B cell (primary cell): ENCODE measurements at regions not wholly inside any gene's neighbourhood (a gene's known extent, or its start where the extent isn't known, plus 50 kb on each side); places are given as distances from the start of the nearest gene placed in this dataset.

Experiments used
- ATAC-seq: fragments of 200-7000 bp; cut with Tn5 transposase; one replicate; pipeline ENCODE4 v1.10.0; 2021; ENCODE audit warnings: low read depth, mild to moderate bottlenecking, moderate number of reproducible peaks, moderate library complexity
- CTCF ChIA-PET: fragments of 350-600 bp; sonication (Branson Sonifier 250); formaldehyde crosslinking; loops from one replicate; lab custom pipeline; 2021; ENCODE audit warnings: antibody characterized with exemption, inconsistent platforms; lab: Charles Lee
- POLR2A ChIA-PET: fragments of 350-600 bp; sonication (Branson Sonifier 250); formaldehyde crosslinking; loops from one replicate; lab custom pipeline; 2021; ENCODE audit warnings: antibody characterized with exemption; lab: Charles Lee
- DNase-seq: peaks from one replicate; pipeline ENCODE4 v3.0.0; 2013
- H2AFZ ChIP-seq: 2 replicates; pipeline ENCODE4 v1.6.1; 2012; ENCODE audit warnings: mild to moderate bottlenecking, low read depth, low read length; ENCODE audit not compliant: insufficient read depth, poor library complexity, severe bottlenecking
- H3K27ac ChIP-seq, 2 donors: 1 replicate in 1 of 2; 2 replicates in 1 of 2; pipeline ENCODE4 v1.5.1; 2012 to 2013; ENCODE audit warnings: low read length in 2 of 2, mild to moderate bottlenecking in 2 of 2, moderate library complexity in 1 of 2
- H3K27me3 ChIP-seq, 4 experiments: fragments of 200-600 bp in 1 of 4; sonication (generic) in 1 of 4; replicated peaks in 1 of 4; 1 replicate in 2 of 4; 2 replicates in 2 of 4; pipeline versions ENCODE4 v1.6.1 to v1.7.0; 2013 to 2016; ENCODE audit warnings: low read length in 3 of 4, mild to moderate bottlenecking in 2 of 4, mixed read lengths in 1 of 4, moderate library complexity in 1 of 4; ENCODE audit not compliant: insufficient read depth in 4 of 4, control insufficient read depth in 3 of 4; ENCODE audit errors: control extremely low read depth in 1 of 4
- H3K36me3 ChIP-seq, 2 experiments: replicated peaks in 1 of 2; 1 replicate in 1 of 2; 2 replicates in 1 of 2; pipeline versions ENCODE4 v1.6.1 to v1.7.1; 2013; ENCODE audit warnings: low read length in 1 of 2; ENCODE audit not compliant: insufficient read depth in 2 of 2, control insufficient read depth in 1 of 2; ENCODE audit errors: control extremely low read depth in 1 of 2, extremely low read depth in 1 of 2
- H3K4me1 ChIP-seq, 2 donors: fragments of 200-600 bp in 1 of 2; sonication (generic) in 1 of 2; 1 replicate in 1 of 2; 2 replicates in 1 of 2; pipeline versions ENCODE4 v1.5.1 to v1.6.1; 2013 to 2017; ENCODE audit warnings: low read length in 2 of 2; ENCODE audit not compliant: control insufficient read depth in 2 of 2, insufficient read depth in 2 of 2
- H3K4me2 ChIP-seq: replicated peaks from 2 replicates; pipeline ENCODE3; 2012; ENCODE audit warnings: mild to moderate bottlenecking, low read depth, low read length; ENCODE audit not compliant: poor library complexity, severe bottlenecking
- H3K4me3 ChIP-seq, 5 experiments: fragments of 200-600 bp in 1 of 5; sonication (generic) in 1 of 5; 1 replicate in 3 of 5; 2 replicates in 2 of 5; pipeline versions ENCODE4 v1.5.1 to v1.7.0; 2011 to 2016; ENCODE audit warnings: low read length in 4 of 5, mild to moderate bottlenecking in 4 of 5, low read depth in 2 of 5, control low read depth in 1 of 5, moderate library complexity in 1 of 5; ENCODE audit not compliant: insufficient read depth in 1 of 5; ENCODE audit errors: control extremely low read depth in 1 of 5, extremely low read depth in 1 of 5
- H3K79me2 ChIP-seq: fragments of 200-600 bp; sonication (generic); one replicate; pipeline ENCODE4 v1.6.0; 2016; ENCODE audit warnings: low read length; ENCODE audit not compliant: control insufficient read depth, insufficient read depth
- H3K9ac ChIP-seq: fragments of 200-600 bp; sonication (generic); 2 replicates; pipeline ENCODE4 v1.6.1; 2017; ENCODE audit warnings: mild to moderate bottlenecking, low read length, moderate library complexity
- H3K9me3 ChIP-seq, 3 donors: one replicate each; pipeline versions ENCODE4 v1.6.1 to v1.7.1; 2013; ENCODE audit warnings: low read length in 2 of 3; ENCODE audit not compliant: control insufficient read depth in 2 of 3, insufficient read depth in 1 of 3; ENCODE audit errors: control extremely low read depth in 1 of 3
- H4K20me1 ChIP-seq: 2 replicates; pipeline ENCODE4 v1.6.0; 2012; ENCODE audit warnings: mild to moderate bottlenecking, low read length; ENCODE audit not compliant: insufficient read depth, control insufficient read depth, poor library complexity, severe bottlenecking
- H3K27ac Mint-ChIP-seq: one replicate; pipeline ENCODE4 v1.8.0; 2021; ENCODE audit warnings: mixed read lengths
- H3K27me3 Mint-ChIP-seq: one replicate; pipeline ENCODE4 v1.8.0; 2021; ENCODE audit warnings: mixed read lengths
- H3K4me1 Mint-ChIP-seq: one replicate; pipeline ENCODE4 v1.8.0; 2021; ENCODE audit warnings: mixed read lengths
- H3K4me3 Mint-ChIP-seq: one replicate; pipeline ENCODE4 v1.8.0; 2021; ENCODE audit warnings: mixed read lengths
- H3K9me3 Mint-ChIP-seq: one replicate; pipeline ENCODE4 v1.8.0; 2022; ENCODE audit warnings: mixed read lengths; ENCODE audit not compliant: insufficient read depth
- EZH2 ChIP-seq: IDR thresholded peaks from 2 replicates; pipeline ENCODE4 v1.6.1; 2012; ENCODE audit warnings: borderline replicate concordance, low read depth, mild to moderate bottlenecking, moderate library complexity, low read length; ENCODE audit not compliant: insufficient read depth, poor library complexity, severe bottlenecking
- WGBS: methylation state at CpG from one replicate; pipeline ENCODE4 v1.1.5; 2013; ENCODE audit warnings: missing lambda C conversion rate; ENCODE audit not compliant: insufficient coverage; 5-methylcytosine and 5-hydroxymethylcytosine counted together
- intact Hi-C: fragments of 100-400 bp; cut with micrococcal nuclease; formaldehyde crosslinking; loops from one replicate; pipeline ENCODE4 v1.10.0; 2022
- TF ChIP-seq, protein P1 (sequence below): fragments of 200-600 bp; IDR thresholded peaks from one replicate; pipeline ENCODE4 v1.8.0; 2022; ENCODE audit warnings: antibody characterized with exemption, mild to moderate bottlenecking

- no peaks in the 10 kb centered on the region for H3K4me1 Mint-ChIP-seq
- POLR2A ChIA-PET: no interaction called here
- H3K27me3 ChIP-seq: no peaks in the 10 kb centered on the region
- no peak overlapping the region for H2AFZ ChIP-seq
- no peaks in the 10 kb centered on the region for H3K79me2 ChIP-seq
- H3K4me1 ChIP-seq: no peaks in the 10 kb centered on the region
- DNase-seq: no peak
- no peak for ATAC-seq
- no peak overlapping the region for H3K4me2 ChIP-seq
- H3K9me3 ChIP-seq: no peaks in the 10 kb centered on the region
- no peaks in the 10 kb centered on the region for H3K27me3 Mint-ChIP-seq
- no peak overlapping the region for H3K27ac Mint-ChIP-seq
- no peaks in the 10 kb centered on the region for H4K20me1 ChIP-seq
- no peaks in the 10 kb centered on the region for H3K36me3 ChIP-seq
- H3K9ac ChIP-seq: no peak overlapping the region
- H3K9me3 Mint-ChIP-seq: peaks cover 1% of the 10 kb centered on the region
- no peak overlapping the region for H3K27ac ChIP-seq
- no peak overlapping the region for H3K4me3 ChIP-seq
- TF ChIP-seq EZH2: no peak
- TF ChIP-seq, protein P1, sequence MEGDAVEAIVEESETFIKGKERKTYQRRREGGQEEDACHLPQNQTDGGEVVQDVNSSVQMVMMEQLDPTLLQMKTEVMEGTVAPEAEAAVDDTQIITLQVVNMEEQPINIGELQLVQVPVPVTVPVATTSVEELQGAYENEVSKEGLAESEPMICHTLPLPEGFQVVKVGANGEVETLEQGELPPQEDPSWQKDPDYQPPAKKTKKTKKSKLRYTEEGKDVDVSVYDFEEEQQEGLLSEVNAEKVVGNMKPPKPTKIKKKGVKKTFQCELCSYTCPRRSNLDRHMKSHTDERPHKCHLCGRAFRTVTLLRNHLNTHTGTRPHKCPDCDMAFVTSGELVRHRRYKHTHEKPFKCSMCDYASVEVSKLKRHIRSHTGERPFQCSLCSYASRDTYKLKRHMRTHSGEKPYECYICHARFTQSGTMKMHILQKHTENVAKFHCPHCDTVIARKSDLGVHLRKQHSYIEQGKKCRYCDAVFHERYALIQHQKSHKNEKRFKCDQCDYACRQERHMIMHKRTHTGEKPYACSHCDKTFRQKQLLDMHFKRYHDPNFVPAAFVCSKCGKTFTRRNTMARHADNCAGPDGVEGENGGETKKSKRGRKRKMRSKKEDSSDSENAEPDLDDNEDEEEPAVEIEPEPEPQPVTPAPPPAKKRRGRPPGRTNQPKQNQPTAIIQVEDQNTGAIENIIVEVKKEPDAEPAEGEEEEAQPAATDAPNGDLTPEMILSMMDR: no peak
- no peak overlapping the region for H3K4me3 Mint-ChIP-seq
- intact Hi-C loops: no loop called here
- CTCF ChIA-PET: no interaction called here
Observed at GRCh38 chr5:144983101-144983500, 812.4 kb downstream of the KCTD16 start.

DNA sequence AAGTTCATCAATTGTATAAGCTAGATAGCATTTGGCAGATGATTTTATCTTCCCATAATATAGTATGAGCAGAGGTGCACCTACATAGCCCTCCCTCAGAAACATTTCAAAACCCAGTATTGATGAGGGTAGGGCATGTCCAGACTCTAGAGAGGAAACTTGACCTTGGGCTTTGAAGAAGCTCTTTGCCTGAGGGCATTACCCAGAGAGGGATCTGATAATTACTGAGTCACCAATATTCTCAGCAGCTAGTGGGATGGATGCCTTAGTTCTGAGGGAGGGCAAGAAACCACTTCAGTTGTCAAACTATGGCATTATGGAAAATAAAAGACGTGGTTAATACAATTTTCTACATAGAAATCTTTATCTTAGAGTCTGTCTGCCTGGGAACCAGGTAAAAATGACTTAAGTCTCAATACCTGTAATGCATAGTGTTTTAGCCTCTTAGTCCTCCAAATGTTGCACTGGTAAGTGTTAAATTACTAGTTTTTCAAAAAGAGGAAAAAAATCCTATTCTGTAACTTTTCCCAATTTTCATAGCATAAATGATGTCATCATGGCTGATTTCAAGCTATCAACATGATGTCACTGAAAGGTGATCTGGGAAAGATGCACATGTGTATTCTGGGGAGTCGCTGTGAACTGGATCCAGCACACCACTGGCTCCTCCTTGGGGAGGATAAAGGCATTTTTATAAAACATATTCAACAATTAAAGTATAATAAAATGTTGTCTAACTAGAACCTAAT lies 809.0 kb downstream of the KCTD16 start:
- H3K4me2 ChIP-seq: no peak overlapping the region
- H3K27ac Mint-ChIP-seq: no peak overlapping the region
- H3K4me3 ChIP-seq: no peak overlapping the region
- CTCF ChIA-PET: no interaction called here
- no peaks in the 10 kb centered on the region for H3K4me1 ChIP-seq
- no peak overlapping the region for H3K27ac ChIP-seq
- H3K9ac ChIP-seq: no peak overlapping the region
- WGBS: no CpG with 5 or more reads among the region's 2 CpGs
- no peak overlapping the region for H2AFZ ChIP-seq
- peaks cover 0 to 7% (median 0%) of the 10 kb centered on the region in 3 donors for H3K9me3 ChIP-seq
- no peak for TF ChIP-seq EZH2
- TF ChIP-seq, protein P1: no peak
- ATAC-seq: no peak
- peaks cover 4% of the 10 kb centered on the region for H3K9me3 Mint-ChIP-seq
- no peaks in the 10 kb centered on the region for H3K27me3 Mint-ChIP-seq
- POLR2A ChIA-PET: no interaction called here
- no peaks in the 10 kb centered on the region for H3K36me3 ChIP-seq
- H3K27me3 ChIP-seq: no peaks in the 10 kb centered on the region
- intact Hi-C loops: no loop called here
- H4K20me1 ChIP-seq: no peaks in the 10 kb centered on the region
- DNase-seq: no peak
- no peaks in the 10 kb centered on the region for H3K4me1 Mint-ChIP-seq
- no peaks in the 10 kb centered on the region for H3K79me2 ChIP-seq
- no peak overlapping the region for H3K4me3 Mint-ChIP-seq
